K562 (cell line): ENCODE measurements at regions not wholly inside any gene's neighbourhood (a gene's known extent, or its start where the extent isn't known, plus 50 kb on each side); places are given as distances from the start of the nearest gene placed in this dataset.

Source experiments
- ATAC-seq: fragments of 200-7000 bp; cut with Tn5 transposase; 3 replicates; pipeline ENCODE4 v1.9.1; 2020; ENCODE audit warnings: moderate library complexity
- BruUV-seq: library from RNA; stranded (reverse); fragments of 400-500 nt; replicated peaks from 2 replicates; lab custom pipeline; 2021; lab: Mats Ljungman, UMichigan
- CTCF ChIA-PET: fragments of 300-600 bp; formaldehyde crosslinking; extraction: SDS; loops from one replicate; lab custom pipeline; 2021; ENCODE audit warnings: low intra/inter-chr PET ratio; lab: Yijun Ruan, JAX
- POLR2A ChIA-PET: fragments of 300-600, 350-650 bp; sonication (Branson Sonifier 250); formaldehyde crosslinking; extraction: SDS; loops from one replicate; lab custom pipeline; 2021; ENCODE audit warnings: antibody characterized with exemption, inconsistent platforms; lab: Yijun Ruan, JAX
- DNase-seq, 4 experiments: peaks; one replicate each; pipeline versions ENCODE4 v3.0.0 to v3.0.0-alpha.2; 2011 to 2018; ENCODE audit warnings: low spot score in 3 of 4, mixed read lengths in 3 of 4; ENCODE audit errors: extremely low read depth in 1 of 4
- FAIRE-seq: peaks from 2 replicates; lab custom pipeline; 2011; peaks lifted over from hg19 to GRCh38; lab: Jason Lieb, UNC
- H2AFZ ChIP-seq: 2 replicates; pipeline ENCODE4 v1.6.0; 2011; ENCODE audit warnings: low read depth, low read length, control low read depth, inconsistent platforms
- H3K27ac ChIP-seq: fragments of 200-600 bp; 3 replicates; pipeline ENCODE4 v1.8.0; 2011; ENCODE audit warnings: low read depth, mild to moderate bottlenecking, control low read depth, inconsistent platforms, low read length, moderate library complexity, mixed read lengths; ENCODE audit errors: extremely low read depth
- H3K27me3 ChIP-seq, 2 experiments: fragments of 300-600 bp in 1 of 2; 2 replicates in 1 of 2; 3 replicates in 1 of 2; pipeline versions ENCODE4 v1.6.0 to v1.8.0; 2011; ENCODE audit warnings: inconsistent platforms in 2 of 2, low read length in 2 of 2, mild to moderate bottlenecking in 1 of 2, mixed read lengths in 1 of 2, moderate library complexity in 1 of 2; ENCODE audit not compliant: control insufficient read depth in 2 of 2, insufficient read depth in 2 of 2
- H3K36me3 ChIP-seq: fragments of 300-600 bp; 3 replicates; pipeline ENCODE4 v1.8.0; 2011; ENCODE audit warnings: mild to moderate bottlenecking, low read length, inconsistent platforms; ENCODE audit not compliant: control insufficient read depth, insufficient read depth
- H3K4me1 ChIP-seq, 2 experiments: fragments of 200-600 bp in 1 of 2; replicated peaks in 1 of 2; 2 replicates in 1 of 2; 3 replicates in 1 of 2; pipeline versions ENCODE4 v1.5.1 to v1.8.0; 2011; ENCODE audit warnings: inconsistent platforms in 2 of 2, low read length in 2 of 2, mild to moderate bottlenecking in 1 of 2, mixed read lengths in 1 of 2, moderate library complexity in 1 of 2; ENCODE audit not compliant: control insufficient read depth in 2 of 2, insufficient read depth in 2 of 2
- H3K4me2 ChIP-seq: 2 replicates; pipeline ENCODE4 v1.6.1; 2011; ENCODE audit warnings: low read length, control low read depth, inconsistent platforms, mixed read lengths; ENCODE audit not compliant: insufficient read depth
- H3K4me3 ChIP-seq: fragments of 200-600 bp; sonication (generic), shearing (Covaris generic); 2 replicates; pipeline ENCODE4 v1.5.1; 2016; ENCODE audit warnings: control low read depth, inconsistent platforms
- H3K79me2 ChIP-seq: fragments of 200-600 bp; 3 replicates; pipeline ENCODE4 v1.8.0; 2011; ENCODE audit warnings: low read length, inconsistent platforms; ENCODE audit not compliant: control insufficient read depth, insufficient read depth
- H3K9ac ChIP-seq, 2 experiments: 2 replicates each; pipeline versions ENCODE4 v1.6.0 to v1.6.1; 2011; ENCODE audit warnings: low read depth in 2 of 2, low read length in 2 of 2, control low read depth in 1 of 2, inconsistent platforms in 1 of 2, mild to moderate bottlenecking in 1 of 2, mixed read lengths in 1 of 2; ENCODE audit not compliant: insufficient read depth in 1 of 2
- H3K9me1 ChIP-seq: one replicate; pipeline ENCODE4 v1.6.0; 2011; ENCODE audit warnings: inconsistent platforms, mild to moderate bottlenecking, low read length, moderate library complexity; ENCODE audit not compliant: control insufficient read depth, insufficient read depth
- H3K9me3 ChIP-seq: replicated peaks from 2 replicates; pipeline ENCODE4 v1.5.1; 2011; ENCODE audit warnings: low read depth, low read length, inconsistent platforms; ENCODE audit not compliant: control insufficient read depth, insufficient read depth
- H4K20me1 ChIP-seq: replicated peaks from 2 replicates; pipeline ENCODE4 v1.6.1; 2011; ENCODE audit warnings: low read length, inconsistent platforms, mixed read lengths; ENCODE audit not compliant: control insufficient read depth, insufficient read depth
- ATF1 ChIP-seq, 2 experiments: fragments of 450-650 bp in 1 of 2; IDR thresholded peaks; 2 replicates each; pipeline ENCODE4 v1.6.1; 2016; ENCODE audit warnings: missing compliant biosample characterization in 1 of 2, missing genetic modification characterization in 1 of 2
- CHAMP1 ChIP-seq: fragments of 450-650 bp; IDR thresholded peaks from 2 replicates; pipeline ENCODE4 v1.6.1; 2016; ENCODE audit warnings: mild to moderate bottlenecking
- CTCF ChIP-seq, 3 experiments: IDR thresholded peaks in 2 of 3; conservative IDR thresholded peaks in 1 of 3; 2 replicates each; pipeline ENCODE4 v1.5.1; 2011 to 2012; ENCODE audit warnings: low read length in 3 of 3, mild to moderate bottlenecking in 3 of 3, control low read depth in 2 of 3, improper control_type of control experiment in 1 of 3, inconsistent platforms in 1 of 3, low read depth in 1 of 3, mixed read lengths in 1 of 3, moderate library complexity in 1 of 3; ENCODE audit not compliant: insufficient read depth in 2 of 3
- EP300 ChIP-seq: IDR thresholded peaks from 2 replicates; pipeline ENCODE4 v1.6.1; 2012; ENCODE audit warnings: low read length, improper control_type of control experiment
- HLTF ChIP-seq: fragments of 450-650 bp; IDR thresholded peaks from 2 replicates; pipeline ENCODE4 v1.6.1; 2016
- L3MBTL2 ChIP-seq: fragments of 450-650 bp; IDR thresholded peaks from 2 replicates; pipeline ENCODE4 v1.6.1; 2016; ENCODE audit warnings: mild to moderate bottlenecking, moderate library complexity
- NFXL1 ChIP-seq: fragments of 450-650 bp; formaldehyde crosslinking; IDR thresholded peaks from 2 replicates; pipeline ENCODE4 v1.4.0; 2021; ENCODE audit warnings: mild to moderate bottlenecking
- NONO ChIP-seq, 2 experiments: fragments of 200-400 bp in 1 of 2; fragments of 450-650 bp in 1 of 2; formaldehyde crosslinking in 1 of 2; IDR thresholded peaks; 2 replicates each; pipeline ENCODE4 v1.6.1; 2017; ENCODE audit warnings: low read depth in 2 of 2, mild to moderate bottlenecking in 2 of 2, moderate library complexity in 2 of 2, low read length in 1 of 2
- NRF1 ChIP-seq, 2 experiments: fragments of 450-650 bp; IDR thresholded peaks in 1 of 2; conservative IDR thresholded peaks in 1 of 2; 2 replicates each; pipeline ENCODE4 v1.6.1; 2014; ENCODE audit warnings: mild to moderate bottlenecking in 2 of 2
- RAD21 ChIP-seq, 2 experiments: fragments of 250-450 bp in 1 of 2; fragments of 450-650 bp in 1 of 2; sonication (Bioruptor Pico) in 1 of 2; formaldehyde crosslinking in 1 of 2; IDR thresholded peaks in 1 of 2; conservative IDR thresholded peaks in 1 of 2; 2 replicates each; pipeline versions ENCODE4 v1.4.0 to v1.8.0; 2020 to 2022; ENCODE audit warnings: mild to moderate bottlenecking in 2 of 2, moderate library complexity in 1 of 2
- RNF219 ChIP-seq: fragments of 250-450 bp; sonication (Bioruptor Pico); IDR thresholded peaks from 2 replicates; pipeline ENCODE4 v1.5.0; 2022; ENCODE audit warnings: mild to moderate bottlenecking
- SREBF2 ChIP-seq: sonication (generic); formaldehyde crosslinking; IDR thresholded peaks from 2 replicates; pipeline ENCODE4 v1.4.0; 2020; ENCODE audit warnings: mild to moderate bottlenecking, missing genetic modification reagents
- ZKSCAN1 ChIP-seq: fragments of 150-350 bp; IDR thresholded peaks from 2 replicates; pipeline ENCODE4 v1.6.1; 2016; ENCODE audit warnings: low read depth, low read length
- ZNF197 ChIP-seq: fragments of 200-800 bp; sonication (Bioruptor generic); IDR thresholded peaks from 2 replicates; pipeline ENCODE4 v1.6.1; 2016; ENCODE audit warnings: low read depth, missing genetic modification characterization, missing compliant biosample characterization
- ZNF274 ChIP-seq: IDR thresholded peaks from 2 replicates; pipeline ENCODE4 v1.6.1; 2011; ENCODE audit warnings: low read depth, mild to moderate bottlenecking, low read length, moderate library complexity, borderline replicate concordance
- ZNF282 ChIP-seq: sonication (generic); formaldehyde crosslinking; IDR thresholded peaks from 2 replicates; pipeline ENCODE4 v1.8.1; 2023; ENCODE audit warnings: missing genetic modification reagents
- WGBS: fragments of 100-300 bp; shearing (Covaris generic); methylation state at CpG from one replicate; pipeline ENCODE4 v1.1.6; 2016; ENCODE audit warnings: low coverage, mixed read lengths; ENCODE audit not compliant: insufficient coverage; ENCODE audit errors: missing lambda C conversion rate; 5-methylcytosine and 5-hydroxymethylcytosine counted together
- in situ Hi-C: fragments of 300-500 bp; cut with MboI; formaldehyde crosslinking; loops from 4 replicates; pipeline ENCODE4 v1.15.0; 2018; ENCODE audit warnings: inconsistent platforms, mixed read lengths
- intact Hi-C: fragments of 100-400 bp; cut with micrococcal nuclease; formaldehyde crosslinking; loops from 2 replicates; pipeline ENCODE4 v1.14.2; 2022

- Histone ChIP-seq H3K79me2 (no peaks in the 10 kb centered on the region), H3K9ac (no peak overlapping the region), H3K4me3 (no peak overlapping the region), H3K9me1 (no peaks in the 10 kb centered on the region), H3K36me3 (no peaks in the 10 kb centered on the region), H3K4me2 (no peak overlapping the region), H4K20me1 (0 out of 2 replicates have a peak, but pooled peaks cover 4% of the 10 kb centered on the region), H3K9me3 (no peaks in the 10 kb centered on the region), H2AFZ (no peak overlapping the region), H3K27ac (no peak overlapping the region), H3K27me3 (peaks cover 2 to 16% of the 10 kb centered on the region in 2 experiments; a peak in 2 of 5 replicates), H3K4me1 (no peaks in the 10 kb centered on the region)
- DNase-seq (peak; percentile 72 to 85 (median 76)), ATAC-seq (peak; percentile 99), FAIRE-seq (peak; percentile 88)
- no TSS peak for BruUV-seq
- intact Hi-C loops = loop anchor here (1.0 to 5.0 kb wide), 4 partner anchors 92 to 517 kb away; no protein-coding TSS in a partner anchor
- ChIA-PET CTCF (interaction anchor here (0.7 to 1.7 kb wide), 4 partner anchors 11 to 378 kb away, joined by 3 to 14 read pairs (median 5); no protein-coding TSS in a partner anchor), POLR2A (interaction anchor here (1.1 to 1.5 kb wide), 2 partner anchors 9 to 24 kb away, joined by 3 read pairs; no protein-coding TSS in a partner anchor)
- in situ Hi-C loops = loop anchor here (5.0 kb wide), 2 partner anchors 313 to 378 kb away; no protein-coding TSS in a partner anchor
- 1% methylated on average over 17 of the region's 17 CpGs for WGBS
- TF ChIP-seq RAD21 (CRISPR knock-in tag; conservative IDR thresholded peaks at IDR 0.05 in 1 of 2, IDR thresholded peaks at IDR 0.05 in 1 of 2) (peak; percentile 93 to 94), ZKSCAN1 (no peak), NRF1 (conservative IDR thresholded peaks at IDR 0.05 in 1 of 2, IDR thresholded peaks at IDR 0.05 in 1 of 2) (peak; percentile 58 to 70), ZNF282 (CRISPR knock-in tag) (no peak), L3MBTL2 (no peak), NONO (IDR thresholded peaks at IDR 0.05; ENCODE audit: low read depth in 2 of 2, low read length in 1 of 2) (no peak), EP300 (no peak), ZNF274 (no peak), HLTF (no peak), RNF219 (CRISPR knock-in tag) (no peak), NFXL1 (CRISPR knock-in tag) (no peak), ATF1 (CRISPR knock-in tag; IDR thresholded peaks at IDR 0.05) (no peak), ATF1 (tag; IDR thresholded peaks at IDR 0.05) (no peak), SREBF2 (CRISPR knock-in tag) (no peak), CTCF (IDR thresholded peaks at IDR 0.05 in 2 of 3, conservative IDR thresholded peaks at IDR 0.05 in 1 of 3; ENCODE audit: insufficient read depth in 2 of 3, low read depth in 1 of 3, low read length in 3 of 3) (peak; percentile 90 to 95 (median 94)), CHAMP1 (no peak), ZNF197 (CRISPR knock-in tag) (no peak)
Measured at GRCh38 chr5:174419540-174420132, 304.7 kb upstream of the MSX2 start.
